GM12872 (cell line): ENCODE measurements at regions not wholly inside any gene's neighbourhood (a gene's known extent, or its start where the extent isn't known, plus 50 kb on each side); places are given as distances from the start of the nearest gene placed in this dataset.

Source experiments
- CTCF ChIP-seq: IDR thresholded peaks from 3 replicates; pipeline ENCODE4 v1.5.1; 2011; ENCODE audit warnings: low read depth, mild to moderate bottlenecking, low read length, moderate library complexity; ENCODE audit not compliant: insufficient read depth

- no peak for TF ChIP-seq CTCF
Measured at GRCh38 chr15:67943475-67943874, 103.6 kb upstream of the RNU6-1 start.

- no peak for TF ChIP-seq CTCF
Measured at GRCh38 chr15:67944010-67944641, 104.3 kb upstream of the RNU6-1 start.

GRCh38 chr15:67945131-67945530 lies 105.3 kb upstream of the RNU6-1 start:
- no peak for TF ChIP-seq CTCF

GRCh38 chr15:67945951-67946700 lies 106.3 kb upstream of the RNU6-1 start:
- no peak for TF ChIP-seq CTCF

GRCh38 chr15:67946701-67947100 lies 106.9 kb upstream of the RNU6-1 start:
- TF ChIP-seq CTCF: no peak

GRCh38 chr15:67947254-67948039 lies 106.7 kb upstream of the PIAS1 start:
- TF ChIP-seq CTCF: no peak

- TF ChIP-seq CTCF: no peak
Measured at GRCh38 chr15:67948215-67948614, 105.9 kb upstream of the PIAS1 start.
